ENCODE measurements at regions not wholly inside any gene's neighbourhood (a gene's known extent, or its start where the extent isn't known, plus 50 kb on each side); places are given as distances from the start of the nearest gene placed in this dataset.

DNA sequence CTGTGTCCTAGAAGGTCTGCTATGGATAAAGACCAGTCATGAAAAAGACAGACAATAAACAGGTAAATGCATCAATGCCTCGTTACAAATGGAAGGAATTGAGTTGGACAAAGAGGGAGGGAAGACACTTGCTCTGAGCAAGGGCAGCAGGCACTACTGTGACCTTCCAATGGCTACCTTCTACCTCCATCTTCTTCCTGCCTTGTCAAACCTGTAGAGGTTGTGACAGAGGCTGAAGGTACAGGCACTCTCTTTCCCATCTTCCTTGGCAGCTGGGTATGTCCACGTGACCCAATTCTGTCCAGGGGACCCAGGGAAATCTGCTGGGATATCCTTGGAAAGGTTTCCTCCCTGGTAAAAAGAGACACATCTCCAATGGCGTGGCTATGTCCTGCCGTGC, 274.8 kb downstream of the TFAP2C start:
- no peak for TF ChIP-seq CTCF (IDR thresholded peaks at IDR 0.05)
- TF ChIP-seq POLR2A (IDR thresholded peaks at IDR 0.05): no peak
